Osteoblast (primary cell): ENCODE measurements at regions not wholly inside any gene's neighbourhood (a gene's known extent, or its start where the extent isn't known, plus 50 kb on each side); places are given as distances from the start of the nearest gene placed in this dataset.

Source experiments
- DNase-seq: peaks from one replicate; pipeline ENCODE4 v3.0.0; 2011; ENCODE audit warnings: low spot score, mixed read lengths; ENCODE audit not compliant: insufficient read length; ENCODE audit errors: missing footprints
- H2AFZ ChIP-seq: 2 replicates; pipeline ENCODE4 v1.6.0; 2011; ENCODE audit warnings: mild to moderate bottlenecking, low read length
- H3K27ac ChIP-seq: 2 replicates; pipeline ENCODE4 v1.5.1; 2011; ENCODE audit warnings: mild to moderate bottlenecking, low read depth, low read length, moderate library complexity
- H3K27me3 ChIP-seq: 2 replicates; pipeline ENCODE4 v1.6.0; 2012; ENCODE audit warnings: mild to moderate bottlenecking, control low read depth, inconsistent platforms, low read length, moderate library complexity; ENCODE audit not compliant: insufficient read depth
- H3K36me3 ChIP-seq: 2 replicates; pipeline ENCODE4 v1.5.1; 2011; ENCODE audit warnings: mild to moderate bottlenecking, low read length, control low read depth, moderate library complexity; ENCODE audit not compliant: insufficient read depth
- H3K4me1 ChIP-seq: 2 replicates; pipeline ENCODE4 v1.5.1; 2011; ENCODE audit warnings: mild to moderate bottlenecking, low read length, control low read depth, moderate library complexity; ENCODE audit not compliant: insufficient read depth
- H3K4me2 ChIP-seq: 2 replicates; pipeline ENCODE4 v1.6.0; 2011; ENCODE audit warnings: mild to moderate bottlenecking, low read length; ENCODE audit not compliant: insufficient read depth
- H3K4me3 ChIP-seq: fragments of 200-600 bp; sonication (generic); 3 replicates; pipeline ENCODE4 v1.5.1; 2012; ENCODE audit warnings: mild to moderate bottlenecking, low read length, inconsistent platforms; ENCODE audit not compliant: insufficient read depth
- H3K79me2 ChIP-seq: 2 replicates; pipeline ENCODE4 v1.6.0; 2012; ENCODE audit warnings: mild to moderate bottlenecking, low read length, control low read depth, inconsistent platforms; ENCODE audit not compliant: insufficient read depth
- H3K9me3 ChIP-seq: 2 replicates; pipeline ENCODE4 v1.5.1; 2011; ENCODE audit warnings: low read depth, low read length, control low read depth
- H4K20me1 ChIP-seq: 2 replicates; pipeline ENCODE4 v1.6.0; 2012; ENCODE audit warnings: mild to moderate bottlenecking, low read length, control low read depth; ENCODE audit not compliant: insufficient read depth
- TF ChIP-seq, protein P1 (sequence below): IDR thresholded peaks from 2 replicates; pipeline ENCODE4 v1.5.1; 2011; ENCODE audit warnings: mild to moderate bottlenecking, low read depth, low read length, moderate library complexity; ENCODE audit errors: extremely low read depth

DNA sequence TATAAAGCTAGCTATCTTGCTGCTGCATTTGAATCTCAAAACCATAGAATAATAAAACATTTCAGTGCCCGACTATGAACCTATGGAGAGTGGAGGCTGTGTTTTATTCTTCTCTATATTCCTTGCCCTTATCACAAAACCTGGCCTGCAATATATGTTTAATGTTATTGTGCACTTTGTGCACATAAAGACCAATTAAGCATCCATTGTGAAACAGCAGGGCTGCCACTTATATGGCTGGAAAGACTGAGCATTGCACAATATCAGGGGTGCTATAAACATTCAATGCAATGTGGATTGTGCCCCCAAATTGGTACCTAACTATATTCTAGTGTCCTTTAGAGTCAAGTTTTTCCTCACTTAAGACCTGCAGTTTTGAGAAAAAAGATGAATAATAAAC is 83.2 kb downstream of the RDH14 start:
- TF ChIP-seq, protein P1, sequence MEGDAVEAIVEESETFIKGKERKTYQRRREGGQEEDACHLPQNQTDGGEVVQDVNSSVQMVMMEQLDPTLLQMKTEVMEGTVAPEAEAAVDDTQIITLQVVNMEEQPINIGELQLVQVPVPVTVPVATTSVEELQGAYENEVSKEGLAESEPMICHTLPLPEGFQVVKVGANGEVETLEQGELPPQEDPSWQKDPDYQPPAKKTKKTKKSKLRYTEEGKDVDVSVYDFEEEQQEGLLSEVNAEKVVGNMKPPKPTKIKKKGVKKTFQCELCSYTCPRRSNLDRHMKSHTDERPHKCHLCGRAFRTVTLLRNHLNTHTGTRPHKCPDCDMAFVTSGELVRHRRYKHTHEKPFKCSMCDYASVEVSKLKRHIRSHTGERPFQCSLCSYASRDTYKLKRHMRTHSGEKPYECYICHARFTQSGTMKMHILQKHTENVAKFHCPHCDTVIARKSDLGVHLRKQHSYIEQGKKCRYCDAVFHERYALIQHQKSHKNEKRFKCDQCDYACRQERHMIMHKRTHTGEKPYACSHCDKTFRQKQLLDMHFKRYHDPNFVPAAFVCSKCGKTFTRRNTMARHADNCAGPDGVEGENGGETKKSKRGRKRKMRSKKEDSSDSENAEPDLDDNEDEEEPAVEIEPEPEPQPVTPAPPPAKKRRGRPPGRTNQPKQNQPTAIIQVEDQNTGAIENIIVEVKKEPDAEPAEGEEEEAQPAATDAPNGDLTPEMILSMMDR = no peak
- H3K27me3 ChIP-seq = no peaks in the 10 kb centered on the region
- no peak overlapping the region for H3K4me3 ChIP-seq
- DNase-seq = no peak
- H4K20me1 ChIP-seq = no peaks in the 10 kb centered on the region
- H3K4me1 ChIP-seq = peaks cover 26% of the 10 kb centered on the region
- no peaks in the 10 kb centered on the region for H3K9me3 ChIP-seq
- H3K36me3 ChIP-seq = no peaks in the 10 kb centered on the region
- H3K27ac ChIP-seq = no peak overlapping the region
- no peaks in the 10 kb centered on the region for H3K79me2 ChIP-seq
- H2AFZ ChIP-seq = no peak overlapping the region
- no peak overlapping the region for H3K4me2 ChIP-seq

DNA sequence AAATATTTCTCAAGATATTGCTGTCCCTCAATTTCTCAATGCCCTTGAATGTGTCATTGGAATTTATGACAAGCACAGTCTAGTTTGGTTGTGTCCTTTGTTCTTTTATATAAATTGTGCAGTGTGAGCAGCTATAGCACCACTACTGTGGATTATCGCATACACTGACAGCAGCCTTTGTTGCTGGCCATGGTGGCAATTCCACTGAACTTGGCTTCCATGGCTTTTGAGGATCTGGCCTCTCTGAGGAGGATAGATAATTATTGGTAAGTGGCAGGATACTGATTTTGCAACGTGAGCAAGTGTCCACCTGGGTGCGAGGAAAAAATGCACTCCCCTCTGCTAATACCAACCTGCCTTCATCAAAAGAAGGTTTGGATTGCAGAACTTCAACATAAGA is 84.0 kb downstream of the RDH14 start:
- H3K27me3 ChIP-seq = no peaks in the 10 kb centered on the region
- H3K79me2 ChIP-seq = no peaks in the 10 kb centered on the region
- TF ChIP-seq, protein P1 = no peak
- no peaks in the 10 kb centered on the region for H3K36me3 ChIP-seq
- H3K9me3 ChIP-seq = no peaks in the 10 kb centered on the region
- peaks cover 26% of the 10 kb centered on the region for H3K4me1 ChIP-seq
- H4K20me1 ChIP-seq = no peaks in the 10 kb centered on the region
- H3K27ac ChIP-seq = no peak overlapping the region
- H3K4me3 ChIP-seq = no peak overlapping the region
- no peak overlapping the region for H3K4me2 ChIP-seq
- no peak overlapping the region for H2AFZ ChIP-seq
- DNase-seq = no peak

DNA sequence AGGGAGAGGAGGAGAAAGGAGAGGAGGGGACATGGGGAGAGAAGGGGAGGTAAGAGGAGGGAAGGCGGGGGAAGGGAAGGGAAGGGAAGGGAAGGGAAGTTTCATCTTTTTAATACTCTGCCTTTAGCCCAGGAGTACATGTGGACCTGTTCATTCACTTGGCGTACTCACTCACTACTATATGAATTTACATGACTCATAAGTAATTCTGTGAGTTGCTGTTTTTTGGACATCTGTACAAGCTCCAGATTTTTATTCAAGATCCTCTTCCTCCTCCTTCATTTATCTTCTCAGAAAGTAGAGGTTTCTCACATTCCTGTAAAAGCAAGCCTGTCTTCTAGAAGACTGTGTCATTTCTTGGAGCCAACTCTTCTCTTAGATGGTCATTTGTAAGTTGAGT is 84.6 kb downstream of the RDH14 start:
- Histone ChIP-seq H3K27me3 (no peaks in the 10 kb centered on the region), H2AFZ (no peak overlapping the region), H3K9me3 (no peaks in the 10 kb centered on the region), H3K36me3 (no peaks in the 10 kb centered on the region), H4K20me1 (no peaks in the 10 kb centered on the region), H3K4me1 (peaks cover 26% of the 10 kb centered on the region), H3K27ac (no peak overlapping the region), H3K4me3 (no peak overlapping the region), H3K4me2 (no peak overlapping the region), H3K79me2 (no peaks in the 10 kb centered on the region)
- TF ChIP-seq, protein P1 = no peak
- DNase-seq = no peak

DNA sequence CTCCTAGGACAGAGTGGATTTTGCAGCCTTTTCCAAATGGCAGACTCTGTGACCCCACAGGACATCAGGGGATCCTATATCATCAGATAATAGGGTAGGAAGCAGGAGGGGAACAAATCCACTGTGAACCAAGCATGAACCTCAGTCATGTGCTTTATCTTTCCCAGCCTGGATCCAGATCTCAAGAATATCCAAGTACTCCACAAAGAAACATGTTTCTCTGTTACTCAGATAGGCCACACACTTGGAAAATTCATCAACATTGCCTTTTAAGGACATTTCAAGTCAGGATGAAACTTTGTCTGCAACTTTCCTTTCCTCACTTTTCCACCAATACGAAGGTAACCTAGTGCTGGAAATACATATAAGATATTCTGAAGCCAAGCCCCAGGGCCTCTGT is 85.8 kb downstream of the RDH14 start:
- Histone ChIP-seq H3K36me3 (no peaks in the 10 kb centered on the region), H3K4me2 (no peak overlapping the region), H3K27me3 (no peaks in the 10 kb centered on the region), H3K9me3 (no peaks in the 10 kb centered on the region), H3K79me2 (no peaks in the 10 kb centered on the region), H4K20me1 (no peaks in the 10 kb centered on the region), H3K4me3 (no peak overlapping the region), H3K27ac (no peak overlapping the region), H3K4me1 (peaks cover 26% of the 10 kb centered on the region), H2AFZ (no peak overlapping the region)
- DNase-seq = no peak
- TF ChIP-seq, protein P1 = no peak
